ENCODE measurements at regions not wholly inside any gene's neighbourhood (a gene's known extent, or its start where the extent isn't known, plus 50 kb on each side); places are given as distances from the start of the nearest gene placed in this dataset.

DNA sequence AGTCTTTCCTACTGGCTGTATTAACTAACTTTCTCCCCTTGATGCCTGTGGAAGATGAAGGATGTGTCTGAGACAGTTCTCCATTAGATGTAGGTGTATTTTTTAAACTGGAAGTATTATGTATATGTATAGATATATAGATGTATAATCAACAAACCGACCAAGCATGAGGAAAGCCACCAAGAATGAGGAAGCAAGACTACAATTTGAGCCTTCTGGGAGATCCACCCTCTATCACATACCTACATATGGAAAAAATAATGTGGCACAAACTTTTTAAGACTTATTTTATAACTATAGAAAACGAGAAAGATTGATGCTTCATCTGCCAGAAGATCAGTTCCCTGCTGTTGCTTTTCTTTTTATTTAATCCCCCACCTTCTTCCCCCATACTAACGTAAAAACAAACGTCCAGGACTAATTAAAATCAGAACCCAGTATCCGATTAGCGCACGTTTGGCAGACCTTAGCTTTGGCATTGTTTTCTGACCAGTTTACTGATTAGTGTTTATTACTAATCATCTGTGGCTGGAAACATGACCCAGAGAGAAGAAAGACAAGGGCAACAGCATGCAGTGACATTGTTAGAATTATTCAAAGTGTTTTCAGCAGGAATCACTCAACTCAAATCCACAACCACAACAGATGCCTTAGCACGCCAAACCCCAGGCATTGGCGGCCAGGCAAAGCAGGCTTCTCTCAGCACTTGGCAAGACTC is 490.2 kb downstream of the EBF1 start:
- no peak for DNase-seq
- TF ChIP-seq, protein P1, sequence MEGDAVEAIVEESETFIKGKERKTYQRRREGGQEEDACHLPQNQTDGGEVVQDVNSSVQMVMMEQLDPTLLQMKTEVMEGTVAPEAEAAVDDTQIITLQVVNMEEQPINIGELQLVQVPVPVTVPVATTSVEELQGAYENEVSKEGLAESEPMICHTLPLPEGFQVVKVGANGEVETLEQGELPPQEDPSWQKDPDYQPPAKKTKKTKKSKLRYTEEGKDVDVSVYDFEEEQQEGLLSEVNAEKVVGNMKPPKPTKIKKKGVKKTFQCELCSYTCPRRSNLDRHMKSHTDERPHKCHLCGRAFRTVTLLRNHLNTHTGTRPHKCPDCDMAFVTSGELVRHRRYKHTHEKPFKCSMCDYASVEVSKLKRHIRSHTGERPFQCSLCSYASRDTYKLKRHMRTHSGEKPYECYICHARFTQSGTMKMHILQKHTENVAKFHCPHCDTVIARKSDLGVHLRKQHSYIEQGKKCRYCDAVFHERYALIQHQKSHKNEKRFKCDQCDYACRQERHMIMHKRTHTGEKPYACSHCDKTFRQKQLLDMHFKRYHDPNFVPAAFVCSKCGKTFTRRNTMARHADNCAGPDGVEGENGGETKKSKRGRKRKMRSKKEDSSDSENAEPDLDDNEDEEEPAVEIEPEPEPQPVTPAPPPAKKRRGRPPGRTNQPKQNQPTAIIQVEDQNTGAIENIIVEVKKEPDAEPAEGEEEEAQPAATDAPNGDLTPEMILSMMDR (IDR thresholded peaks at IDR 0.05; ENCODE audit: borderline replicate concordance), result no peak
- no peak overlapping the region for H3K27ac ChIP-seq (replicated peaks)
- no peaks in the 10 kb centered on the region for H3K9me3 ChIP-seq (replicated peaks)
- no peaks in the 10 kb centered on the region for H3K27me3 ChIP-seq (ENCODE audit: low read depth)
- H3K36me3 ChIP-seq, result no peaks in the 10 kb centered on the region
- intact Hi-C loops (cut with micrococcal nuclease), result no loop called here
- no peaks in the 10 kb centered on the region for H3K4me1 ChIP-seq
- no peak overlapping the region for H3K4me3 ChIP-seq

DNA sequence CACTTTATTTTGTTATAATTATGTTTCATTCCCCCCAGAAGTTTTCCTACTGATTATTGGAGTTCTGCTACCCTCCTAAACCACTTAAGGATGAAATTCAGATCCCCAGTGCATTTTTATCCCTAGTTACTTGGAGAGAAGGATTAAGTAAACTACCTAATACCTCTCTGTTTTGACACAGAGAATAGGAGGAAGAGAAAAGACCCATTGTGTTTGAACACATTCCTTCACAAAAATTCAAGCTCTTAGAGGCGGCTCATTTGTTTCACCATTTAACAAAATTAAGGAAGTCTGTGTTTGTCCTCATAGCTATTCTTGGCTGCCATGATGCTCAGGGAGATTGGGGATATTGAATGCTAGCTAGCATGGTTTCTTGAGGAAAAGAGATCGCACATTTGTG is 492.6 kb downstream of the EBF1 start:
- H3K27me3 ChIP-seq (ENCODE audit: low read depth), result no peaks in the 10 kb centered on the region
- no peak overlapping the region for H3K27ac ChIP-seq (replicated peaks)
- no peaks in the 10 kb centered on the region for H3K4me1 ChIP-seq
- no peak overlapping the region for H3K4me3 ChIP-seq
- TF ChIP-seq, protein P1 (IDR thresholded peaks at IDR 0.05; ENCODE audit: borderline replicate concordance), result no peak
- no peak for DNase-seq
- H3K36me3 ChIP-seq, result no peaks in the 10 kb centered on the region
- intact Hi-C loops (cut with micrococcal nuclease), result no loop called here
- no peaks in the 10 kb centered on the region for H3K9me3 ChIP-seq (replicated peaks)

DNA sequence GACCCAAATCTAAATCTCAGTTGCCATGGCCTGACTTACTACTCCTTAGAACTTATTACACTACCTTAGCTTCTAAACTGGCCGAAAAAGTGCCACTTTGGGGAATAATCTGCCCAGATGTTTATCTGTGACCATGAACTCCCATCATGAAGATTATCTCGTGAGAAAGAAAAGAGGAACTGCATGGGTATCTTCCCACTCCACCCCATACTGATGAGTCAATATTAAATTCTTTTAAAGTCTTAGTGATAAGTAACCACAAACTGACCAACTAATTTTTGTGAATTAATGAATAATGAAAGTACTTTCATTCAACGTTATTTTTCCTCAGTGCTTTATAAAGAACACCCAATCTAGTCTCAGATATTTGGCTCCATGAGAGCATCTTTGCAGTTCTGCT is 493.5 kb downstream of the EBF1 start:
- no peaks in the 10 kb centered on the region for H3K36me3 ChIP-seq
- TF ChIP-seq, protein P1 (IDR thresholded peaks at IDR 0.05; ENCODE audit: borderline replicate concordance), result no peak
- H3K4me3 ChIP-seq, result no peak overlapping the region
- H3K4me1 ChIP-seq, result no peaks in the 10 kb centered on the region
- no peaks in the 10 kb centered on the region for H3K9me3 ChIP-seq (replicated peaks)
- intact Hi-C loops (cut with micrococcal nuclease), result no loop called here
- H3K27me3 ChIP-seq (ENCODE audit: low read depth), result no peaks in the 10 kb centered on the region
- no peak overlapping the region for H3K27ac ChIP-seq (replicated peaks)
- DNase-seq, result no peak

DNA sequence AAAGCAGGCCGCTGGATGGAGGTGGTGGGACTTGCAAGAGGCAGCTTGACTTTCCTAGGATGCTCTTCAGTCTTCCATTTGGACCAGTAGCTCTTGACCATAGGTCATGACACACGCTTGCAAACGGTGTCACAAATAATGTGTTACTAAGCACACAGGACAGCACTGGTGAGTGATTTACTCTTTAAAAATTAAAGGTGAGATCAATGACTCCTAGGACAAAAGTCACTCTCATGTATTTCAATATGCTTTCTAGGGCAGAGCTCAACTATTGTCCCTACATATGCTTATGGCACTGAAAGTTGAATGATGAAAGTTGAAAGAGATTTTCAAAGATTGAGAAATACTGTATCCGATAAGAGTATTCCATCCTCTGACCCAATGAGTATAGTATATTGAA is 496.7 kb downstream of the EBF1 start:
- Histone ChIP-seq H3K4me1 (peaks cover 14% of the 10 kb centered on the region), H3K4me3 (no peak overlapping the region), H3K9me3 (replicated peaks) (no peaks in the 10 kb centered on the region), H3K36me3 (no peaks in the 10 kb centered on the region), H3K27me3 (ENCODE audit: low read depth) (no peaks in the 10 kb centered on the region), H3K27ac (replicated peaks) (no peak overlapping the region)
- DNase-seq, result no peak
- TF ChIP-seq, protein P1 (IDR thresholded peaks at IDR 0.05; ENCODE audit: borderline replicate concordance), result no peak
- intact Hi-C loops (cut with micrococcal nuclease), result no loop called here

DNA sequence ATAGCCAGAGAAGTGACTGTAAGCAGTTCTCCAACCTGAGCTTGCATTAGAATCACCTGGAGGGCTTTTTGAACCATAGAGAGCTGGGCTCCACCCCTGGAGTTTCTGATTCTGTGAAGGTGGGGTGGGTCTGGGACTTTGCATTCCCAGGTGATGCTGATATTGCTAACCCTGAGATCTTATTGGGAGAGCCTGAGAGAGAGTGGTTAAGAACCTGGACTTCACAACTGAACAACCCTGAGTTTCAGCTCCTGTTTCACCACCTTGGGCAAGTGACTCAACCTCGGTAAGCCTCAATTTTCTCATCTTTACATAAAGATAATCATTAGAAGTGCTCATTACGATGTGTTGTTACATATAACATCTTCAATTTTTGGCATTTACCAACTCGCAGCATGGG is 498.6 kb downstream of the EBF1 start:
- intact Hi-C loops (cut with micrococcal nuclease), result no loop called here
- peaks cover 15% of the 10 kb centered on the region for H3K9me3 ChIP-seq (replicated peaks)
- no peak for DNase-seq
- H3K27me3 ChIP-seq (ENCODE audit: low read depth), result no peaks in the 10 kb centered on the region
- H3K36me3 ChIP-seq, result no peaks in the 10 kb centered on the region
- H3K4me1 ChIP-seq, result peaks cover 14% of the 10 kb centered on the region
- H3K4me3 ChIP-seq, result no peak overlapping the region
- TF ChIP-seq, protein P1 (IDR thresholded peaks at IDR 0.05; ENCODE audit: borderline replicate concordance), result no peak
- no peak overlapping the region for H3K27ac ChIP-seq (replicated peaks)

Measured in left ventricle myocardium inferior (tissue), 1 donor.